Medulla oblongata (tissue), 1 donor: ENCODE measurements at regions not wholly inside any gene's neighbourhood (a gene's known extent, or its start where the extent isn't known, plus 50 kb on each side); places are given as distances from the start of the nearest gene placed in this dataset.
A peak's percentile ranks its signal among the peaks of the same experiment; 100 is the strongest.

Experiments used
- DNase-seq: peaks from one replicate; pipeline ENCODE4 v3.0.0-alpha.2; 2015; ENCODE audit errors: extremely low spot score

GRCh38 chr6:21423106-21423854 is 170.3 kb upstream of the SOX4 start:
- no peak for DNase-seq

- DNase-seq, result no peak
These were observed 166.6 kb upstream of the SOX4 start for GRCh38 chr6:21426841-21427490.

- no peak for DNase-seq
These were observed 164.3 kb upstream of the SOX4 start for GRCh38 chr6:21429291-21429690.

- no peak for DNase-seq
These were observed 162.0 kb upstream of the SOX4 start for GRCh38 chr6:21431526-21431925.

GRCh38 chr6:21436625-21437024 is 156.9 kb upstream of the SOX4 start:
- DNase-seq, result no peak

GRCh38 chr6:21437581-21437980 is 156.0 kb upstream of the SOX4 start:
- no peak for DNase-seq

- DNase-seq, result no peak
These were observed 155.1 kb upstream of the SOX4 start for GRCh38 chr6:21438237-21438985.

GRCh38 chr6:21438986-21439352 is 154.6 kb upstream of the SOX4 start:
- DNase-seq, result no peak

- DNase-seq, result no peak
These were observed 152.2 kb upstream of the SOX4 start for GRCh38 chr6:21441386-21441785.

GRCh38 chr6:21442874-21443273 is 150.7 kb upstream of the SOX4 start:
- no peak for DNase-seq

- peak; percentile 7 for DNase-seq
These were observed 148.8 kb upstream of the SOX4 start for GRCh38 chr6:21444711-21445260.

- DNase-seq, result no peak
These were observed 145.6 kb upstream of the SOX4 start for GRCh38 chr6:21447987-21448386.

- DNase-seq, result no peak
These were observed 145.0 kb upstream of the SOX4 start for GRCh38 chr6:21448485-21449109.

- no peak for DNase-seq
These were observed 143.4 kb upstream of the SOX4 start for GRCh38 chr6:21450149-21450548.

- no peak for DNase-seq
These were observed 142.9 kb upstream of the SOX4 start for GRCh38 chr6:21450628-21451027.

GRCh38 chr6:21451546-21452013 is 142.0 kb upstream of the SOX4 start:
- DNase-seq, result no peak

- no peak for DNase-seq
These were observed 139.3 kb upstream of the SOX4 start for GRCh38 chr6:21454262-21454661.

GRCh38 chr6:21455071-21455470 is 138.5 kb upstream of the SOX4 start:
- DNase-seq, result no peak

- no peak for DNase-seq
These were observed 135.9 kb upstream of the SOX4 start for GRCh38 chr6:21457647-21458046.

GRCh38 chr6:21459641-21460040 is 133.9 kb upstream of the SOX4 start:
- no peak for DNase-seq

- no peak for DNase-seq
These were observed 131.6 kb upstream of the SOX4 start for GRCh38 chr6:21461844-21462518.

- DNase-seq, result no peak
These were observed 131.1 kb upstream of the SOX4 start for GRCh38 chr6:21462519-21462852.
